ENCODE measurements at regions not wholly inside any gene's neighbourhood (a gene's known extent, or its start where the extent isn't known, plus 50 kb on each side); places are given as distances from the start of the nearest gene placed in this dataset.

GRCh38 chr20:11377761-11378160 lies 539.9 kb upstream of the BTBD3 start:
- no peak overlapping the region for H3K4me2 ChIP-seq (ENCODE audit: low read depth, low read length, poor library complexity, severe bottlenecking)
- no peak overlapping the region for H2AFZ ChIP-seq (ENCODE audit: low read length)
- H3K4me3 ChIP-seq (ENCODE audit: low read length, poor library complexity, severe bottlenecking), result no peak overlapping the region
- H3K9me2 ChIP-seq (replicated peaks; ENCODE audit: low read depth, low read length), result no peaks in the 10 kb centered on the region
- H3K9me3 ChIP-seq (ENCODE audit: insufficient read depth, low read depth, low read length), result no peaks in the 10 kb centered on the region
- H3F3A ChIP-seq (ENCODE audit: low read depth), result no peaks in the 10 kb centered on the region
- no peaks in the 10 kb centered on the region for H3K36me3 ChIP-seq (ENCODE audit: insufficient read depth, low read length)
- H3K9ac ChIP-seq (ENCODE audit: low read depth, low read length, poor library complexity, severe bottlenecking), result no peak overlapping the region
- H4K20me1 ChIP-seq (ENCODE audit: insufficient read depth, low read length, poor library complexity, severe bottlenecking), result no peaks in the 10 kb centered on the region
- H3K27me3 ChIP-seq (ENCODE audit: insufficient read depth, low read length, poor library complexity, severe bottlenecking), result no peaks in the 10 kb centered on the region
- no peaks in the 10 kb centered on the region for H3K4me1 ChIP-seq (ENCODE audit: insufficient read depth, low read length, poor library complexity, severe bottlenecking)
- TF ChIP-seq CTCF (conservative IDR thresholded peaks at IDR 0.05; ENCODE audit: low read length) (no peak), EZH2phosphoT487 (IDR thresholded peaks at IDR 0.05; ENCODE audit: borderline replicate concordance) (no peak)
- H3K79me2 ChIP-seq (ENCODE audit: insufficient read depth, low read length), result no peaks in the 10 kb centered on the region

- Histone ChIP-seq H3K9ac (ENCODE audit: low read depth, low read length, poor library complexity, severe bottlenecking) (no peak overlapping the region), H3F3A (ENCODE audit: low read depth) (no peaks in the 10 kb centered on the region), H3K9me2 (replicated peaks; ENCODE audit: low read depth, low read length) (no peaks in the 10 kb centered on the region), H3K4me3 (ENCODE audit: low read length, poor library complexity, severe bottlenecking) (no peak overlapping the region), H3K9me3 (ENCODE audit: insufficient read depth, low read depth, low read length) (no peaks in the 10 kb centered on the region), H3K27me3 (ENCODE audit: insufficient read depth, low read length, poor library complexity, severe bottlenecking) (no peaks in the 10 kb centered on the region), H3K4me2 (ENCODE audit: low read depth, low read length, poor library complexity, severe bottlenecking) (no peak overlapping the region), H3K4me1 (ENCODE audit: insufficient read depth, low read length, poor library complexity, severe bottlenecking) (no peaks in the 10 kb centered on the region), H4K20me1 (ENCODE audit: insufficient read depth, low read length, poor library complexity, severe bottlenecking) (no peaks in the 10 kb centered on the region), H2AFZ (ENCODE audit: low read length) (no peak overlapping the region), H3K36me3 (ENCODE audit: insufficient read depth, low read length) (no peaks in the 10 kb centered on the region), H3K79me2 (ENCODE audit: insufficient read depth, low read length) (no peaks in the 10 kb centered on the region)
- TF ChIP-seq EZH2phosphoT487 (IDR thresholded peaks at IDR 0.05; ENCODE audit: borderline replicate concordance), result no peak
- TF ChIP-seq CTCF (conservative IDR thresholded peaks at IDR 0.05; ENCODE audit: low read length), result no peak
These were observed 539.4 kb upstream of the BTBD3 start for GRCh38 chr20:11378252-11378651.

- no peak overlapping the region for H3K4me2 ChIP-seq (ENCODE audit: low read depth, low read length, poor library complexity, severe bottlenecking)
These were observed 538.3 kb upstream of the BTBD3 start for GRCh38 chr20:11379257-11380011.

More at GRCh38 chr20:11379257-11380011, 538.3 kb upstream of the BTBD3 start:
- Histone ChIP-seq H3K79me2 (ENCODE audit: insufficient read depth, low read length) (no peaks in the 10 kb centered on the region), H3K9ac (ENCODE audit: low read depth, low read length, poor library complexity, severe bottlenecking) (no peak overlapping the region), H4K20me1 (ENCODE audit: insufficient read depth, low read length, poor library complexity, severe bottlenecking) (no peaks in the 10 kb centered on the region), H3K27me3 (ENCODE audit: insufficient read depth, low read length, poor library complexity, severe bottlenecking) (no peaks in the 10 kb centered on the region), H3K9me3 (ENCODE audit: insufficient read depth, low read depth, low read length) (no peaks in the 10 kb centered on the region), H3K36me3 (ENCODE audit: insufficient read depth, low read length) (no peaks in the 10 kb centered on the region), H3F3A (ENCODE audit: low read depth) (no peaks in the 10 kb centered on the region), H2AFZ (ENCODE audit: low read length) (no peak overlapping the region), H3K9me2 (replicated peaks; ENCODE audit: low read depth, low read length) (no peaks in the 10 kb centered on the region), H3K4me1 (ENCODE audit: insufficient read depth, low read length, poor library complexity, severe bottlenecking) (no peaks in the 10 kb centered on the region), H3K4me3 (ENCODE audit: low read length, poor library complexity, severe bottlenecking) (no peak overlapping the region)
- TF ChIP-seq CTCF (conservative IDR thresholded peaks at IDR 0.05; ENCODE audit: low read length), result no peak
- no peak for TF ChIP-seq EZH2phosphoT487 (IDR thresholded peaks at IDR 0.05; ENCODE audit: borderline replicate concordance)
